H1 (cell line): ENCODE measurements at regions not wholly inside any gene's neighbourhood (a gene's known extent, or its start where the extent isn't known, plus 50 kb on each side); places are given as distances from the start of the nearest gene placed in this dataset.

Experiments
- CTCF ChIA-PET: fragments of 300-600 bp; sonication (Branson Sonifier 250); formaldehyde crosslinking; loops from one replicate; lab custom pipeline; 2021; ENCODE audit not compliant: partially characterized antibody; lab: Charles Lee
- POLR2A ChIA-PET: fragments of 300-600 bp; sonication (Branson Sonifier 250); formaldehyde crosslinking; loops from one replicate; lab custom pipeline; 2021; ENCODE audit warnings: inconsistent platforms; ENCODE audit not compliant: partially characterized antibody; lab: Charles Lee
- DNase-seq, 2 experiments: peaks; one replicate each; pipeline versions ENCODE4 v3.0.0 to v3.0.0-alpha.2; 2010 to 2022; ENCODE audit warnings: low spot score in 2 of 2, low read depth in 1 of 2, mixed read lengths in 1 of 2
- FAIRE-seq: peaks from 2 replicates; lab custom pipeline; 2011; peaks lifted over from hg19 to GRCh38; lab: Jason Lieb, UNC
- H2AFZ ChIP-seq: 2 replicates; pipeline ENCODE4 v1.8.1; 2012; ENCODE audit warnings: low read length, inconsistent platforms
- H2AK5ac ChIP-seq: 2 replicates; pipeline ENCODE4 v1.6.1; 2013; ENCODE audit warnings: low read depth, low read length
- H2BK120ac ChIP-seq: replicated peaks from 2 replicates; pipeline ENCODE3; 2013; ENCODE audit warnings: low read depth, low read length, inconsistent platforms
- H2BK12ac ChIP-seq: 2 replicates; pipeline ENCODE4 v1.6.1; 2013; ENCODE audit warnings: low read depth, low read length
- H2BK15ac ChIP-seq: 2 replicates; pipeline ENCODE4 v1.6.1; 2013; ENCODE audit warnings: low read length
- H2BK20ac ChIP-seq: 2 replicates; pipeline ENCODE4 v1.6.1; 2013; ENCODE audit warnings: low read length
- H2BK5ac ChIP-seq: 2 replicates; pipeline ENCODE4 v1.6.1; 2013; ENCODE audit warnings: low read depth, low read length
- H3K14ac ChIP-seq: 2 replicates; pipeline ENCODE4 v1.6.1; 2013; ENCODE audit warnings: inconsistent platforms; ENCODE audit not compliant: insufficient read length
- H3K18ac ChIP-seq: 2 replicates; pipeline ENCODE4 v1.6.1; 2013; ENCODE audit warnings: low read length; ENCODE audit errors: extremely low read depth
- H3K23ac ChIP-seq: 2 replicates; pipeline ENCODE4 v1.6.1; 2013; ENCODE audit warnings: inconsistent platforms; ENCODE audit not compliant: insufficient read length
- H3K23me2 ChIP-seq: 2 replicates; pipeline ENCODE4 v1.6.1; 2013; ENCODE audit warnings: low read depth, low read length
- H3K27ac ChIP-seq: 2 replicates; pipeline ENCODE4 v1.6.1; 2011; ENCODE audit warnings: low read depth, low read length, inconsistent platforms
- H3K27me3 ChIP-seq, 4 experiments: replicated peaks in 1 of 4; 1 replicate in 1 of 4; 2 replicates in 3 of 4; pipeline versions ENCODE4 v1.6.1 to v1.8.1; 2011 to 2013; ENCODE audit warnings: low read length in 3 of 4, mild to moderate bottlenecking in 3 of 4, inconsistent platforms in 2 of 4, mixed read lengths in 2 of 4, moderate library complexity in 1 of 4; ENCODE audit not compliant: control insufficient read depth in 3 of 4, insufficient read depth in 3 of 4; ENCODE audit errors: extremely low read depth in 1 of 4
- H3K36me3 ChIP-seq, 4 experiments: 2 replicates each; pipeline versions ENCODE4 v1.6.1 to v1.8.1; 2011 to 2013; ENCODE audit warnings: mild to moderate bottlenecking in 4 of 4, low read length in 3 of 4, moderate library complexity in 2 of 4, control low read depth in 1 of 4, inconsistent platforms in 1 of 4; ENCODE audit not compliant: insufficient read depth in 4 of 4, control insufficient read depth in 2 of 4
- H3K4ac ChIP-seq: replicated peaks from 2 replicates; pipeline ENCODE3; 2013; ENCODE audit warnings: low read length, low read depth, mixed read lengths, inconsistent platforms; ENCODE audit not compliant: insufficient read length
- H3K4me1 ChIP-seq, 4 experiments: replicated peaks in 1 of 4; 1 replicate in 1 of 4; 2 replicates in 3 of 4; pipeline versions ENCODE4 v1.6.1 to v1.8.1; 2011 to 2013; ENCODE audit warnings: low read length in 3 of 4, inconsistent platforms in 2 of 4, mixed read lengths in 1 of 4; ENCODE audit not compliant: insufficient read depth in 4 of 4, control insufficient read depth in 3 of 4
- H3K4me2 ChIP-seq, 2 experiments: 2 replicates each; pipeline versions ENCODE4 v1.6.1 to v1.8.1; 2011 to 2013; ENCODE audit warnings: low read depth in 2 of 2, low read length in 2 of 2, control low read depth in 1 of 2, inconsistent platforms in 1 of 2, mild to moderate bottlenecking in 1 of 2; ENCODE audit not compliant: insufficient read depth in 1 of 2
- H3K4me3 ChIP-seq, 4 experiments: fragments of 200-600, 300-600 bp in 1 of 4; sonication (generic), shearing (Covaris generic), sonication (Bioruptor Twin) in 1 of 4; 2 replicates each; pipeline versions ENCODE4 v1.5.1 to v1.8.1; 2011 to 2016; ENCODE audit warnings: low read length in 4 of 4, low read depth in 3 of 4, control low read depth in 2 of 4, inconsistent platforms in 2 of 4, mild to moderate bottlenecking in 2 of 4, mixed read lengths in 1 of 4, moderate library complexity in 1 of 4; ENCODE audit not compliant: insufficient read depth in 2 of 4; ENCODE audit errors: extremely low read depth in 1 of 4
- H3K56ac ChIP-seq: replicated peaks from 2 replicates; pipeline ENCODE3; 2013; ENCODE audit warnings: low read depth, mild to moderate bottlenecking, mixed read lengths, low read length, inconsistent platforms; ENCODE audit not compliant: insufficient read length
- H3K79me1 ChIP-seq: 2 replicates; pipeline ENCODE4 v1.6.1; 2013; ENCODE audit warnings: low read depth, low read length, control low read depth
- H3K79me2 ChIP-seq, 2 experiments: 2 replicates each; pipeline versions ENCODE4 v1.6.1 to v1.8.1; 2012 to 2013; ENCODE audit warnings: low read length in 2 of 2, mild to moderate bottlenecking in 2 of 2, inconsistent platforms in 1 of 2; ENCODE audit not compliant: insufficient read depth in 2 of 2, control insufficient read depth in 1 of 2
- H3K9ac ChIP-seq, 4 experiments: replicated peaks in 1 of 4; 1 replicate in 1 of 4; 2 replicates in 3 of 4; pipeline versions ENCODE4 v1.6.1 to v1.8.1; 2011 to 2013; ENCODE audit warnings: low read depth in 3 of 4, low read length in 3 of 4, control low read depth in 2 of 4, mild to moderate bottlenecking in 2 of 4, moderate library complexity in 2 of 4, inconsistent platforms in 1 of 4; ENCODE audit errors: extremely low read depth in 1 of 4
- H3K9me3 ChIP-seq, 2 experiments: 2 replicates each; pipeline versions ENCODE4 v1.6.1 to v1.8.1; 2012 to 2013; ENCODE audit warnings: mild to moderate bottlenecking in 2 of 2, moderate library complexity in 2 of 2, control low read depth in 1 of 2, inconsistent platforms in 1 of 2, low read depth in 1 of 2, low read length in 1 of 2, mixed read lengths in 1 of 2; ENCODE audit not compliant: insufficient read depth in 2 of 2
- H4K20me1 ChIP-seq, 2 experiments: replicated peaks in 1 of 2; 2 replicates each; pipeline versions ENCODE3 to v1.8.1; 2011 to 2013; ENCODE audit warnings: inconsistent platforms in 2 of 2, low read length in 2 of 2, mild to moderate bottlenecking in 1 of 2; ENCODE audit not compliant: insufficient read depth in 2 of 2, control insufficient read depth in 1 of 2
- H4K5ac ChIP-seq: 2 replicates; pipeline ENCODE4 v1.6.1; 2013; ENCODE audit warnings: low read length, low read depth, mixed read lengths, inconsistent platforms; ENCODE audit not compliant: insufficient read length
- H4K8ac ChIP-seq: 2 replicates; pipeline ENCODE4 v1.8.0; 2013; ENCODE audit warnings: mild to moderate bottlenecking, moderate library complexity, low read length, inconsistent platforms; ENCODE audit not compliant: insufficient read depth; ENCODE audit errors: extremely low read depth
- H4K91ac ChIP-seq: replicated peaks from 2 replicates; pipeline ENCODE3; 2013; ENCODE audit warnings: low read length, mixed read lengths, inconsistent platforms; ENCODE audit not compliant: insufficient read length
- ATF2 ChIP-seq: IDR thresholded peaks from 2 replicates; pipeline ENCODE4 v1.6.1; 2012; ENCODE audit warnings: low read length, inconsistent platforms
- BRCA1 ChIP-seq: IDR thresholded peaks from 2 replicates; pipeline ENCODE4 v1.6.1; 2012; ENCODE audit warnings: low read depth, low read length, improper control_type of control experiment
- CBX5 ChIP-seq: fragments of 300-800, 300-1000 bp; sonication (generic); IDR thresholded peaks from 2 replicates; pipeline ENCODE4 v1.7.1; 2016; ENCODE audit warnings: antibody characterized with exemption, low read length, low read depth
- CBX8 ChIP-seq: fragments of 300-800, 300-1000 bp; sonication (generic); IDR thresholded peaks from 2 replicates; pipeline ENCODE4 v1.7.1; 2016; ENCODE audit warnings: low read depth, low read length, borderline replicate concordance
- EGR1 ChIP-seq: IDR thresholded peaks from 2 replicates; pipeline ENCODE4 v1.6.1; 2011; ENCODE audit warnings: low read depth, low read length, borderline replicate concordance
- GTF2F1 ChIP-seq: IDR thresholded peaks from 2 replicates; pipeline ENCODE4 v1.6.1; 2012; ENCODE audit warnings: low read depth, low read length, improper control_type of control experiment, borderline replicate concordance
- HDAC6 ChIP-seq: IDR thresholded peaks from one replicate; pipeline ENCODE4 v1.7.1; 2012; ENCODE audit warnings: low read depth, mild to moderate bottlenecking, inconsistent platforms, low read length, moderate library complexity
- NANOG ChIP-seq: IDR thresholded peaks from 2 replicates; pipeline ENCODE4 v1.6.1; 2011; ENCODE audit warnings: low read length, low read depth, mild to moderate bottlenecking, inconsistent platforms; ENCODE audit not compliant: insufficient read depth, poor library complexity, severe bottlenecking
- PHF8 ChIP-seq: fragments of 200-600 bp; sonication (generic); conservative IDR thresholded peaks from 2 replicates; pipeline ENCODE4 v1.7.1; 2012; ENCODE audit warnings: low read depth, mild to moderate bottlenecking, inconsistent platforms, low read length, moderate library complexity
- SAP30 ChIP-seq: fragments of 300-600 bp; sonication (generic); IDR thresholded peaks from 2 replicates; pipeline ENCODE4 v1.7.1; 2012; ENCODE audit warnings: low read length, moderate library complexity, mild to moderate bottlenecking, inconsistent platforms; ENCODE audit not compliant: insufficient read depth, insufficient replicate concordance
- SIRT6 ChIP-seq: IDR thresholded peaks from one replicate; pipeline ENCODE4 v1.7.1; 2012; ENCODE audit warnings: low read length, inconsistent platforms
- SIX5 ChIP-seq: IDR thresholded peaks from 2 replicates; pipeline ENCODE4 v1.6.1; 2011; ENCODE audit warnings: mild to moderate bottlenecking, low read depth, low read length
- SP1 ChIP-seq: IDR thresholded peaks from 2 replicates; pipeline ENCODE4 v1.6.1; 2011; ENCODE audit warnings: low read depth, low read length
- WGBS, 2 experiments: shearing (Covaris generic) in 1 of 2; methylation state at CpG; one replicate each; pipeline versions ENCODE4 v1.1.6 to v1.1.7; 2013 to 2015; ENCODE audit warnings: low lambda C conversion rate in 2 of 2, mixed read lengths in 2 of 2, inconsistent platforms in 1 of 2, low coverage in 1 of 2, missing lambda C conversion rate in 1 of 2; ENCODE audit not compliant: insufficient replicate concordance in 2 of 2, insufficient coverage in 1 of 2, insufficient read length in 1 of 2; ENCODE audit errors: extremely low coverage in 1 of 2, missing lambda C conversion rate in 1 of 2; 5-methylcytosine and 5-hydroxymethylcytosine counted together

- H3K9ac ChIP-seq: no peak overlapping the region
- no peak overlapping the region for H3K23ac ChIP-seq
- H2AK5ac ChIP-seq: no peak overlapping the region
- FAIRE-seq (no peak), DNase-seq (no peak)
- H3K79me2 ChIP-seq: no peaks in the 10 kb centered on the region
- H2BK15ac ChIP-seq: no peak overlapping the region
- H2BK12ac ChIP-seq: no peak overlapping the region
- H4K91ac ChIP-seq: no peak overlapping the region
- H3K23me2 ChIP-seq: no peaks in the 10 kb centered on the region
- H3K4me3 ChIP-seq: no peak overlapping the region
- no peak overlapping the region for H3K56ac ChIP-seq
- ChIA-PET POLR2A (no interaction called here), CTCF (no interaction called here)
- no peaks in the 10 kb centered on the region; a peak in 1 of 4 replicates for H3K9me3 ChIP-seq
- no peak overlapping the region for H3K4ac ChIP-seq
- no peak overlapping the region for H3K27ac ChIP-seq
- H3K79me1 ChIP-seq: no peaks in the 10 kb centered on the region
- no peak overlapping the region for H2BK120ac ChIP-seq
- 93% methylated on average over 3 of the region's 3 CpGs; no CpG with 5 or more reads in 1 of the 2 experiments for WGBS, 2 experiments
- H2BK20ac ChIP-seq: no peak overlapping the region
- no peak overlapping the region for H2AFZ ChIP-seq
- no peak overlapping the region for H3K14ac ChIP-seq
- no peak overlapping the region for H2BK5ac ChIP-seq
- no peak overlapping the region for H3K18ac ChIP-seq
- H4K20me1 ChIP-seq: no peaks in the 10 kb centered on the region
- H3K4me1 ChIP-seq: no peaks in the 10 kb centered on the region
- no peak overlapping the region for H3K4me2 ChIP-seq
- no peak overlapping the region for H4K5ac ChIP-seq
- no peaks in the 10 kb centered on the region; a peak in 1 of 8 replicates for H3K36me3 ChIP-seq
- H4K8ac ChIP-seq: no peak overlapping the region
- H3K27me3 ChIP-seq: no peaks in the 10 kb centered on the region
- no peak for TF ChIP-seq SAP30
- TF ChIP-seq PHF8: no peak
- no peak for TF ChIP-seq GTF2F1
- no peak for TF ChIP-seq HDAC6
- no peak for TF ChIP-seq BRCA1
- TF ChIP-seq CBX5: no peak
- no peak for TF ChIP-seq CBX8
- TF ChIP-seq ATF2: no peak
- no peak for TF ChIP-seq SP1
- TF ChIP-seq EGR1: no peak
- TF ChIP-seq NANOG: no peak
- TF ChIP-seq SIX5: no peak
- no peak for TF ChIP-seq SIRT6
Observed at GRCh38 chr7:119996634-119997033, 276.3 kb upstream of the KCND2 start.
